Renal cortex interstitium (tissue), 11 donors: ENCODE measurements at regions not wholly inside any gene's neighbourhood (a gene's known extent, or its start where the extent isn't known, plus 50 kb on each side); places are given as distances from the start of the nearest gene placed in this dataset.

ENCODE experiments used
- DNase-seq, 11 donors: peaks; one replicate each; pipeline ENCODE4 v3.0.0-alpha.2; 2013; ENCODE audit warnings: low read depth in 9 of 11, low spot score in 4 of 11; ENCODE audit errors: extremely low read depth in 1 of 11

DNA sequence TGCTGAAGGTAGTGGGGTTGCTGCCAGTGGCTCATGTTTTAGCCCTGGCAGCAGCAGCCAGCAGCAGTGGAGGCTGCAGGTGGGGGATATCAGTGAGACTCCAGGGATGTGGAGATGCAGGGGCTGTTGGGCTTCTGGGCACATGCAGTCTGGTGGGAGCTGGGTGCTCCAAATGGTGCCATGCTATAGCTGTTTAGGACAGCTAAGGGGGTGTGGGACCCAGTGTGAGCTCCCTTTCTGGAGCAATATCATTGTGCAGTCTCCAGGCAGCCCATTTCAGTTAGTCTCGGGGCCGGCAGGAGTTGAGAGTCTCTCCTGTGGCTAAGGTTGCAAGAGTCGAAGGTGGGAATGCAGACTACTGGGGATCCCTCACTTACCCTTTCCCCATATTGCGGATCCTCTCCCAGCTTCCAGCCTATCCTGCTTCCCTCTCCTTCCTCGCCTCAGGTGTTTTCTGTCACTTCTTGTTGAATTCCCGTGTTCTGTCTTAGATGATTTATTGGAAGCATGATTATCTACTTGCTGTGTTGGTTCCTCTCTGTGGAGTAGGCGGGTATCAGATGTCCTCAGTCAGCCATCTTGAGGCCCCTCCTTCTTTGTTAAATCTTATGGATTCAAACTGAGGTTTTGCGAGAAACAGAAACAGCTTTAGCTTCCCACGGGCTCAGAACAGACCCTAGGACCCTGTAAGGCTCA, 112.0 kb downstream of the FAM43A start:
- no peak for DNase-seq

GRCh38 chr3:194798486-194798885, 112.8 kb downstream of the FAM43A start:
- DNase-seq: no peak

- no peak for DNase-seq
Observed at GRCh38 chr3:194800002-194800401, 114.3 kb downstream of the FAM43A start.

DNA sequence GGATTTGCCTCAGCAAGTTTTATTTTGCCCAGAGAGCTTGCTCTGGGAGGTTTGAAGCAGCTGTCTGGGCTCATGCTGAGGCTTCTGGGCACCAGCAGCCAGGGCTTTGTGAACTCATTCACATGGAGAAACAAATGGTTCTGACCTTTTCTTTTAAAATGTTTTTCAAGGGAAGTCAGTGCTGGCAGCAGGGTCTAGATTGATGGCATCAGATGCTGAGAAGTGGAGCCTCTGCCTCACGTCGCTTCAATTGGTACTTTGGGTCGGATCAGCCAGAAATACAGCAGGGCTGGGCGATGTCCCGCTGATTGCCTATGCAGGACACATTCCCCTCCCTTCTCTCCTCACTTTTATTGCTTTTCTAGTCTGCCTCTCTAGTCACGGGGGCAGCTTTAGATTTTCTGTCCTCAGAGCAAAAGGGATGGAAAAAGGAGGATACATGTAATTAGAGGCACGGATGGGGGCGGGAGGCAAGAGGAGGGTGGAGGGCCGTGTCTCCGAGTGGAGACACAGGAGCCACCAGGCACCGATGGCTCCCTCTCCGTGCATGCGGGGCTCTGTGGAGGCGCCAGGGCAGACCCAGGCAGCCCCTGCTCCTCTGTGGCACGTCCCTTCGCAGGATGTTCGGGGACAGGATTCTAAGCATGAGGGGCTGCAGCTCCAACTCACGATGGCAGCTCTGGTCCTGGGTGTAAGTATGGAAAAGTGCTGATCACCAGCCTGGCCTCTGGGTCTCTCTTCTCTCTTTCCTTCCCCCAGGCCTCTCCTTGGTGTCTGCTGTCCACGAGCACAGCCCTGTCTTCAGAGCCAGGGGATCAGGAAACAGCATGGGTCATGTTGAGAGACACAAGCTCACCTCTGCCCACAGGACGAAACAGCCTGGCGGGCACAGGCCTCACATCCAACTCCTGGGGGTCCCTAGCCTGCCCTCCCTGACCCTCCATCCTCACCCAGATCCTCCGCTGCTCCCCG, 116.1 kb downstream of the FAM43A start:
- DNase-seq: peak in 1 of 11 donors; percentile 13

DNA sequence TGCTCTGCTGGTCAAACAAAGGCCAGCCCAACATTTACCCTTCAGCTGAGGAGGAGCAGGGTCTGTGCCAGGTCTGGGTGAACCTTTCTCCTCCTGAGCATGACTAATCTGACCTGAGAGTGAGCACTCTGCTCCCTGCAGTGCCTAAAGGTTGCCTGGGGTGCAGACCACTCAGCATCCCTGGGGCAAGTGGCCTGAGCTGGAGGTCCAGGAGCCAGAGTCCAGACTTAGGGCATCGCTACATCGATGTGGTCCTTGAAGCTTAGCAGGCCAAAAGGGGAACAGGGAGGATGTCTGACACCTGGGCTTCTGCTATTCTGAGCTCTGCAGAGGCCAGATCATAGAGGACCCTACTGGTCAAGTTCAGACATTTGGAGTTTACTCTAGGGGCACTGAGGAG, 119.1 kb downstream of the FAM43A start:
- DNase-seq: no peak

DNA sequence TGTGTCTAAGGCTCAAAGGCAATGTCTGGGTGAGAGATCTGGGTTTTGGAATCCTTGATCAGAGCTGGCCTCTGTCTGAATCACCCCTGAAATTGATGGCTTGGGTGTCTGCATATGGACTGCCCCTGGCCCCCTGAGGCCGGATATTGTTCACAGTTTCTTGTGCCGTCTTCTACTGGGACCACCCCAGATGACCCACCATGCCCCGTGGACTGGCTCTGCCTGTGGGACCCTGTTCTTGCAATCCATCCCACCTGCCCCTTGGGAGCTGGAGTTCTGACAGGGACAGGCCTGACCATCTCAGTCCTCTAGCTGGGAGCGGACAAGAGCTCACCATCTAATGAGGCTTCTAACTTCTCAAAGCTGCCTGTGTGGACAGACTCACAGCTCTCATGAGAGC, 119.9 kb downstream of the FAM43A start:
- DNase-seq: no peak

DNA sequence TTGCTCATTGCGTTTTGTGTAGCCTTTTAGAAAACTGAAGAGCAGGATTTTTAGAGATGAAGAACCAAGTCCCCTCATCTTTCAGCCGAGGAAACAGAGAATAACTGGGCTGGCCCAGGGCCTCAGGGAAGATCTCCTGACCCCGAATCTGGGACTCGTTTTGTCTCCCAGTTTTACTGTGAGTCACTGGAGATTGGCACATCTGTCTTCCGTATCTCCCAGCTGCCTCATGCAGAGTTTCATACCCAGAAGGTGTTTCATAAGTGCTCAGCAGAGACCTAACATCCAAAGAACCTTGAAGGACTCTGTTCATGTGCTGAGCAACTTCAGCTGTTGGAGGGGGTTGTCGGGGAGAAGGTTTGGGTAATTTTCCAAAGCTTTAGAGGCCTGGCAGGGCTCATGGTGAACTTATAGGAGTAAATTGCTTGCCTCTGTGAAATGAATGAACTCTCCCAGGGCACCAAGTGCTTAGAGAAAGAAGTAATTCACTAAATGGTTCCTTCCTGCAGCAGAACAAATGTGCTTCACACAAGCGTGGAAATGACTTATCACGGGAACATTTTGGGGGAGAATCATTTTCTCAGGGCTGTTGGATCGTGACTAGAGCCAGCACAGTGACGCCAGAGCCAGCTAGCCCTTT, 121.4 kb downstream of the FAM43A start:
- no peak for DNase-seq

- no peak for DNase-seq
Observed at GRCh38 chr3:194808640-194809097, 123.0 kb downstream of the FAM43A start.

DNA sequence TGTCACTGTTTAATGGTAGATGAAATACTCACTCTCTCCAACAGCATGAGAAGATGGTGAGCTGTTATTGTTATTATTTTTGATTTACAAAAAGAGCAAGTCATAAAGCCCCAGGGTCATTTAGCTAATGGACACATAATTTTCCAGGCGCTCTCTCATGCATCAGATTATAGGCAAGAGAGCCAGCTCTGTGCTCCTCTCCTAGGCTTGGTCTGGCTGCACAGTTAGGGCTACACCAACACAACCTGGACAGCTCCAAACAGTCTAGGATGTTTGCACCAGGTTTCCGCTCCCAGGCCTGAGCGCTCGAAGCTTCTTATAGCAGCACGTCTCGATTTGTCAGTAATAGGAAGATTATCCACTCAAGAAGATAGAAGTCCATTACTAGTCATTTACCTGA, 123.7 kb downstream of the FAM43A start:
- no peak for DNase-seq

- no peak for DNase-seq
Observed at GRCh38 chr3:194810076-194810475, 124.4 kb downstream of the FAM43A start.

DNA sequence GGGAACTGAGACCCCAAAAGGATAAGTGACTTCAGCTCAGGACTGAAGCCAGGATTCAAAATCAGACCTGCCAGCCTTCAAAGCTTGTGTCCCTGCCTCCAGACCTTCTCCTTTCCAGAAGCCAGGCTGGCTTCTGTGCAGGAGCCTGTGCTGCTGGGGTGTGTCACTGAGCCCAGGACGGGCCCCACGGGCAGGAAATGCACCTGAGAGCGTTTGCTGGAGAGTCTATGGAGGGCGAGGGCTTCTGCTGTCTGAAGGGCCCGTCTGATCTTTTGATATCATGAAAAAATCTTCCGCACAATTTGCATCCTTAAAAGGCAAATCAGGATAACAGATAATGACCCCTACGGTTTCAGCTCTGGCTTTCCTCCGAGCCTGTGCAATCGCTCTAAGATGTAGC, 125.4 kb downstream of the FAM43A start:
- DNase-seq: no peak

DNA sequence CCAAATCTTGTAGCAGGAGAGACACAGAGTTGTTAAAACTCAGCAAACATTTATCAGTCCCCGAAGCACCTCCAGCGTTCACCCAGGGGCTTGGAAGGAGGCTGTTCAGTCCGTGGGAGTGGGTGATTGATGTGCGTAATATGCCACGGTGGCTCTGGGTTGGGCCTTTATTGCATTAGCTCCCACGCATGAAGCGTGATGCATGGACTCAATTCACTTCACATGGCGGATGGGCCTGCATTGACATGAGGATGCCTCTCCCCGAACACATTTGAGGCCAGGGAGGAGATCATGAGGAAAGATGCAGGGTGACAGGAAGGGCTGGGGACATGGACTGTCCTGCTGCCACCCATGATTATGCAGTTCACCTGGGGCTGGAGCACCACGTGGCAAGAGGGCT, 126.5 kb downstream of the FAM43A start:
- DNase-seq: peak in 3 of 11 donors; percentile 15 to 24 (median 16)

- DNase-seq: no peak
Observed at GRCh38 chr3:194814878-194815357, 129.2 kb downstream of the FAM43A start.

DNA sequence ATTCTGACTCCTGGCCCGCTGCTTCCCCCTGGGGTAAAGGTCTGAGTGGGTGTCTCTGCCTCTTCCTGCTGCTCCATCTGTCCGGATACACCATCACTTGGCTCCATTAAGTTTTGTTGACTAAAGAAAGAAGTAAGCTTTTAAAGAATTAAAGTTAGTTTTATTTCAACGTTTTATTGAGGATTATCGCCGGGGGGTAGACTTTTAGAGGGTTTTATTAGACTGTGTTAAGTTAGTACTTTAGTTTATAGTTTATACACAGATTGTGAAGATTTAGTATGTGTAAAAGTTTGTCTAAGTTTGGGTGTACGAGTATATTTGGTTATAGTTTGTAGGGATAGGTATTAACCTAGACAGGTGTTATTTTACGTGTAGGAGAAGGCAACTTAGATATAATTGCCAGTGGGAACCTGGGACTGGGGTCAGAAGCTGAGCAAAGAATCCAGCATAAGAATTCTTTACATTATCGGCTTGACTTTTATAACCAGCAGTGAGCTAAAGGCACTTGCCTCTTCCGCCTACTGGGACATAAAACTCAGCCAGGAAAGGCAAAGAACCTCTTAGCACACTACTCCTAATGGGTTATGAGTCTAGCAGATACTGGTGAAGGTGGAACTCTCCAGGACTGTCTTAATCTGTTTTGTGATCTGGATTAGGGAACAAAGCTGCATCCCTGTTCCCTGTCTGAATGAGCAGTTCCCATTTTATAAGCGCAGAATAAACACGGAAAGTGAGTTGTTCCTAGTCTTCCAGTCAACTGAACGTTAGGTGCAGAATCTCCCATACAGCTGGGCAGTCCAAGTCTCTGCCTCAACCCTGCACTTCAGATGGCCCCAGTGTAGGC, 131.3 kb downstream of the FAM43A start:
- DNase-seq: no peak

DNA sequence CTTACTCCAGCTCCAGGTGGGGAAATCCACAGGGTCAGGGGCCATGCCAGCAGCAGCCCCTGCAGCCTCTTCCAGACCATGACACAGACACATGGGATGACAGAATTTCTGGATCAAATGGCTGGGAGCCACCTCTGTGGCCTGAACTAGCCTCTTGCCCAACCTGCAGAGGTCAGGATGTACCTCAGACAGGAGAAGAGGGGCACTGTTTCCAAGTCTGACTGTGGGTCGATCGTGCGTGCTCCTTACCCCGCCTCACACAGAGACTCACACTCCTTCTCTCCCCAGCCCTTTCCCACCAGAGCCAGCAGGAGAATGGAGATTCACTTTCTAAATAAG, 131.9 kb downstream of the FAM43A start:
- DNase-seq: no peak

GRCh38 chr3:194817936-194818335, 132.3 kb downstream of the FAM43A start:
- DNase-seq: no peak

GRCh38 chr3:194824100-194824499, 138.4 kb downstream of the FAM43A start:
- no peak for DNase-seq

GRCh38 chr3:194824701-194825111, 139.0 kb downstream of the FAM43A start:
- DNase-seq: no peak

DNA sequence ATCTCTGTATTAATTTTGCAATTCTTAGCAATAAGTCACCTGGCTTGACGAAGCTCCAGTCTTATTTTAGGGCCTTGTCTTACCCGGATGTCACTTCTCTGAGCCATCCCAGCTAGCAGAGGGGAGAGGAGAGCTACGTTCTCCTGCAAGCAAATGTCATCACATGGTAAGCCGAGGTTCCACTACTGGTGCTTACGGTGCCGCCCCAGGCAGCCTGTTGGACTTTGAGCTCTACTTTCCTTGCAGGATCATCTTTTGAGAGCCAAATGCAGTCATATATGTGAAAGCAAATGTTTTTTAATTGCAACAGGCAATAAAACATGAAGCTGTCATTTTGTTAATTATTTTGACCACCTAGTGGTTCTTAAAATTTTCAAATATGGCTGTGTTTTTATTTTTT, 140.9 kb downstream of the FAM43A start:
- no peak for DNase-seq
